ENCODE measurements at regions not wholly inside any gene's neighbourhood (a gene's known extent, or its start where the extent isn't known, plus 50 kb on each side); places are given as distances from the start of the nearest gene placed in this dataset.

DNA sequence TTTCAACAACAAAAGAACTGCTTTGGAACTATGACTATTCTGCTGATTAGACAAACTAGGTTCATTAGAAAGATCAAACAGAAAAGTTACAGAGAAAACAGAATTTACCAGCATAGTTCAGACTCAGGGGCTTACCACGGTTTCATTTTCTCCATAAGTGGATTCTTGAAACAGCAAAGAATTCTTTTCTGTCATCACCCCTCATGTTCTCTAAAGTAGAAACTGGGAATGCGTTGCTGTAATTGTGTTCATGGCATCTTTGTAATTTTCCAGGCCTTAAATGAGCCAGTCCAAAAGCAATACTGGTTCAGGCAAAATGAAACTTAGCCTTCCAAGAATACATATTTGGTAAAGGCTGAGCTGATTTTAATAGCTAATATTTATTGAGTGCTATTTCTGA lies 287.8 kb downstream of the CHL1 start:
- TF ChIP-seq, protein P1, sequence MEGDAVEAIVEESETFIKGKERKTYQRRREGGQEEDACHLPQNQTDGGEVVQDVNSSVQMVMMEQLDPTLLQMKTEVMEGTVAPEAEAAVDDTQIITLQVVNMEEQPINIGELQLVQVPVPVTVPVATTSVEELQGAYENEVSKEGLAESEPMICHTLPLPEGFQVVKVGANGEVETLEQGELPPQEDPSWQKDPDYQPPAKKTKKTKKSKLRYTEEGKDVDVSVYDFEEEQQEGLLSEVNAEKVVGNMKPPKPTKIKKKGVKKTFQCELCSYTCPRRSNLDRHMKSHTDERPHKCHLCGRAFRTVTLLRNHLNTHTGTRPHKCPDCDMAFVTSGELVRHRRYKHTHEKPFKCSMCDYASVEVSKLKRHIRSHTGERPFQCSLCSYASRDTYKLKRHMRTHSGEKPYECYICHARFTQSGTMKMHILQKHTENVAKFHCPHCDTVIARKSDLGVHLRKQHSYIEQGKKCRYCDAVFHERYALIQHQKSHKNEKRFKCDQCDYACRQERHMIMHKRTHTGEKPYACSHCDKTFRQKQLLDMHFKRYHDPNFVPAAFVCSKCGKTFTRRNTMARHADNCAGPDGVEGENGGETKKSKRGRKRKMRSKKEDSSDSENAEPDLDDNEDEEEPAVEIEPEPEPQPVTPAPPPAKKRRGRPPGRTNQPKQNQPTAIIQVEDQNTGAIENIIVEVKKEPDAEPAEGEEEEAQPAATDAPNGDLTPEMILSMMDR (conservative IDR thresholded peaks at IDR 0.05; ENCODE audit: low read depth, low read length), result no peak
- no peak for TF ChIP-seq EZH2 (IDR thresholded peaks at IDR 0.05; ENCODE audit: low read length, unreplicated experiment)
